Posterior vena cava (tissue), 2 donors: ENCODE measurements at regions not wholly inside any gene's neighbourhood (a gene's known extent, or its start where the extent isn't known, plus 50 kb on each side); places are given as distances from the start of the nearest gene placed in this dataset.

ENCODE experiments used
- DNase-seq: peaks from one replicate; pipeline ENCODE4 v3.0.0-alpha.2; 2020; ENCODE audit warnings: low spot score
- intact Hi-C, 2 donors: fragments of 100-400 bp; cut with DNase I; formaldehyde crosslinking; loops; one replicate each; pipeline versions ENCODE4 v1.14.1 to v1.14.2; 2022 to 2023
- donor health status: DM: yes; HTN: yes; CAD: no.
- donor health status: DM: yes; HTN: yes; CAD: no.

GRCh38 chr5:88550736-88551135 lies 282.1 kb upstream of the TMEM161B start:
- DNase-seq: no peak
- intact Hi-C loops: loop anchor here in 1 of 2 donors (1.0 kb wide), 1 partner anchor 18 kb away; no protein-coding TSS in a partner anchor

DNA sequence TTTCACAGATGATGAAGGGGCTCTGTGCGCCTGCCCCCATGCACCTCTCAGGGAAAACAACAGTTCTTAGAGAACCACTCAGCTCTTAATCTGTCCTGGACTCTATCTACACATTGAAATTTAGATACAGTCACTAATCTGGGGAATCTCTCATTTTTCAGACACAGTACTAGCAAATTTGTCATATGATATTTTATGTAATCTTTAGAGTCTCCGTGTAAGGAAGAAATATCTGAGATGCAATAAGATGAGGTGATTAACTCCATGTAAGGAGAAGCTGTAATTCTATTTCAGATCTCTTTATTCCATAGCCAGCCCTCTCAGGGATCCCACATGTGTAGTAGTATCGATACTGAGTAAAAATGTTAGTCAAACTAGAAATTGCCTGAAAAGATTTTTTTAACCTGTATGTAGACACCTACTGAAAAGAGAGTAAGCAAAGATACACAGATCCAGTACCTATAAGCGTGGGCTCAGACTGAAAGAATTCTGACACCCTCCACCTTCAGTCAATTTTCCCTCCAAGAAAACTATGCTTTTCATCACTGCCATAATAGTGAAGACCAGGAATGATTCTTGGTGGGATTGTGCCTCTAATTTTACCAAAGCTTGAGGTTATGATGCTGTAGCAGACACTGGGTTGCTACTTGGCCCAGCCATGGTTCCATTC lies 279.6 kb upstream of the TMEM161B start:
- intact Hi-C loops: no loop called here

DNA sequence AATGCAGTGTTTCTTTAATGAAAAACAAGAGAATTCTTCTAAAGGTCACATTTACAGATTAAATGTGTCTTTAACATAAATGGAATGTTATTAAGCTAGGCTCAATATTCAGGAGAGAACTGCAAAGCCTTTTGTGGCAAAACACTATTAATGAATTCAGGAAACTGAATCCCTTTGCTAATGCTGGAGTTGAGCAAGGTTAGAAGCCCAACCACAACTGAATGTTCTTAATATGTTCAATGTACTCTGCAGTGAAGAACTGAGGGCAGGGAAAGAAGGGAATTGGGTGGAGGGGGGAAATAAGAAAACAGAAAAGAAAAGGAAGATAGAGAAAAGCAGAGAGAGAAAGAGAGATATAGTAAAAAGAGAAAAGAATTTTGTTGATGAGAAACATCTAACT lies 276.7 kb upstream of the TMEM161B start:
- no peak for DNase-seq
- intact Hi-C loops: no loop called here

More for the DNA sequence above, 279.6 kb upstream of the TMEM161B start:
- no peak for DNase-seq

- intact Hi-C loops: no loop called here
- no peak for DNase-seq
These were observed 276.0 kb upstream of the TMEM161B start for GRCh38 chr5:88544671-88545070.

DNA sequence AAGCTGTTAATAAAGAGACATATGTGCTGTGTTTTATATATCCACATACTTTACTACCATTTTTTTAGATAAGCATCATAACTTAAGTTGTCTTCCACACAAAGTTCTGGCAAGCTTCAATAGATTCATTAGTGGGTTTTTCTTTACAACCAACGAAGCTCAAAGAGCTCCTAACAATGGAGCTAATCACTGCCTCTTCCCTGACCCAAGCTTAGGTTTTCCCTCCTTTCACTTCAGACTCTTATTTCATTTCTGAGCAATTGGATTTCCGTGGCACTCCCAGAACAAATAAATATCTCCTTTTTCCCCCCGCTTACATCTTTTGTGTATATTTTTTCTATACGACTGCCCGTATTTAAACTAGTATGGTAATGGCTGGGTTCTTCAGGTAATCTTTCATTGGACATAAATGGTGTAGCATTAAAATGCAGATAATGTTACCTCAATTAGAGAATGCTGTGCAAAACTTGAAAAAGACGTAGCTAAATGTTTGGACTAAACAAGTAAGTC lies 275.5 kb upstream of the TMEM161B start:
- DNase-seq: no peak
- intact Hi-C loops: no loop called here

- DNase-seq: no peak
- intact Hi-C loops: no loop called here
These were observed 274.1 kb upstream of the TMEM161B start for GRCh38 chr5:88542786-88543185.

- intact Hi-C loops: no loop called here
- DNase-seq: no peak
These were observed 271.9 kb upstream of the TMEM161B start for GRCh38 chr5:88540471-88541115.

DNA sequence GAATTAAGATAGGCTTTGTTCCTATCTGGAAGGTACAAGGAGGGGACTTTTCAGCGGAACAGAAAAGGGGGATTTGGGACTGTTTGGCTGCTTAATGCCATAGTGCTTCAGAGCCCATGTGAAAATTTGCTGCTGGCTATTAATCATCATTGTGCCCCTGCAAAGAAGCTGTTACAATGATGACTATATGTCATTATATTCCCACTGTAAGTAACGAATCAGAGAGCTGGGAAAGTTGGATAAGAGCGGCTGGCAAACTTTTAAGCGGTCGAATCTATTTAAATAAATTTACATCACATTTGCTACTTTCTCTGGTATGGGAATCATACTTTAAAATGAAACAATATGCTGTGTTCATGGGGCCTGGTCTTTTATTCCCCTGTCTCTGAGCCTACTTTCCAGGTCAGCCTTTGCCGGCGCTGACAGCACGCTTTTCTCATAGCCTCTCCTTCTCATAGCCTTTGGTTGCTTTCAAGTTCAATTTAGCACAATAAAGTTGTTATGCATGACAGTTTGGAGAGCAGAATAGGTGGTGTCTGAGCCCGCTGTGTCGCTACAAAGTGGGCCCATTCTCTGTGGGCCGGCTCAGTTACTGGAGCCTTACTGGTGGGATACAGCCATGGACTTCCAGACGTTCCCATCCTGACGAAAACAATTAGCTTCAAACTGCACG lies 271.2 kb upstream of the TMEM161B start:
- no peak for DNase-seq
- intact Hi-C loops: no loop called here

DNA sequence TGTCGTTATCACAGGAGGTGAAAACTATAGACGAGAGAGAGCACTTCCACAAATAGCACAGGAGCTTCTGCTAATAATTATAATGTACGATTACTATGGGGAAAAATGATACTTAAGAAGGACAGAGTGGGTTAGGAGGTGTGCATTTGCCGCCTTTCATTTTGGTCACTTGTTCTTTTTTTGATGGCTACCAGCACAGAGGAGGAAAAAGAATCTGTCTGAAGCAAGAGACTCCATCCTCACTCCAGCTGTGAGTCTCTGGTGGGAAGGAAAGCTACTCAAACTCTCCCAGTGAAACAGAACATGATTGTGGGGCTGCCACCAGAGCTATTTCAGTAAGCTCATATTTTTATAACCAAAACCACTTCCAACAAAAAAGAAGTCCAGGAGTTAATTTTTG lies 270.4 kb upstream of the TMEM161B start:
- DNase-seq: no peak
- intact Hi-C loops: no loop called here

DNA sequence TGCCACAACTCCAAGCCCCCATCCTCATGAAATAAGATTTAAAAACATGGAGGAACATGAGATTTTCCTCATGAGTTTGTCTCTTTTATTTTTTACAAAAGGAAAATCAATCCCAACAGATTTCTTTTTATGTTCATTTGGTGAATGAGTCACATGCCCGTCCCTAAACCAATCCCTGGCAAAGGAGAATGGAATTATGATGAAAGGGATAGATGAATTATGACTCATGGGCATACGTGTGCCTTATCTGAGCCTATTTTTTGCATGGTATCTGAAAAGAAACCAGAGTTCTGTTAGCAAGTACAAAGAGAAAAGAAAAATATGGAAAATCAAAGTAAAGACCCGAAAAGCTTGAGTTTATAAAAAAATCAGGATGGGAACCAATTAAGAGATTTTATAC lies 267.5 kb upstream of the TMEM161B start:
- no peak for DNase-seq
- intact Hi-C loops: no loop called here

GRCh38 chr5:88524941-88525340 lies 256.3 kb upstream of the TMEM161B start:
- no peak for DNase-seq
- intact Hi-C loops: no loop called here

DNA sequence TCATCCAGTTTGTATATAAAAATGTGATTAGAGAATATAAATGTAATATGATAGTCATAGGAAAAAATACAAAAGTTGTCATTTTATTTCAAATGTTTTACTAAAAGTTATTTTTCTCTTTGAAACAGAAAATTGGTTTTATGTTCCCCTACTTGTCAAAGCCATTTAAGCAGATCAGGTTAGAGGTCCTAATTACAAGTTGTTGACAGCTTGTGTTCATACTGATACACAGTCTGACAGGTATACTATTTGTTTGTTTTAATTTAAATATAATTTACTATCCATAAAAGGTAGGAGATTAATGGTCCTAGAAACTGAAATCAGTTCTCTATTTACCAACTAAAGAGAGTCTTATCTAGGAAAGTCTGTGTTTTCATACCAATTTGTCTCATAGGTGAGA lies 250.4 kb upstream of the TMEM161B start:
- no peak for DNase-seq
- intact Hi-C loops: no loop called here

DNA sequence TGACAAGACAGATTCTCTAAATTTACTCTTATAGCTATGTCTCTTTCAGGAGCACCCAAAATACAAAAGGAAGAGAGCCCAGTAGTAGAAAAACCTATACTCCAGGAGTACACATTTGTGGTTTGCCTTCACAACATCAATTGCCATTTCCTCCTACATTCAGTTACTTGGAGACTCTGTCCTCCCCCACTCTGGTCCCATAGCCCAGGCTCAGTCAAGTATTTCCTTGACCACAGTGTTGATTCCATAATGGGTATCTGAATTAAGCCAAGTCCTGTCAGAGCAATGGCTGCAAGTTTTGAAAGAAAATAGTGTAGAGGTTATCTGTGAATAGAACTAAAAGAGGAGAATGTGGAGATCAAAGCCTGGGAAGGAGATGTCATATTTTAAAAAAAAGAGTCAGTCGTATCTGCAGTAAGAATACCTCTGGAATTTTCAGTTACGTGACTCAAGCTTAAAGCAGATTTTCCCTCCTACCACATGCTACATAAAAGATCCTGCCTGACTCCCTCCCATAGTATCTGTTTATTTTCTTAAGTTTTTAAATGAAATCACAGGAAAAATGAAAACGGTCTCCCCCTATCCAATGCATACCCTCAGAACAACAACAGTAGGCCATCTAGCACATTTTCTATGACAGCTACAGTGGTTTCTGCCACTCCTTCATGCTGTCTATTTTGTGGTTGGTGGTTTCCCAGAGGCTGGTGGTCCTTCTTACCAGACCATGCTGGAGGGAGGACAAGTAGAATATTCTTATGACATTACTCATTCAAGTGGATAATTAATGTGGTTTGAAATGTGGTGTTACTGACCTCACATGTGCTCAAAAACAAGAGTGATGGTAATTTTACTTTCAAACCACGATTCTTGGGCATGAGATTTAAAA lies 249.7 kb upstream of the TMEM161B start:
- intact Hi-C loops: no loop called here
- no peak for DNase-seq

DNA sequence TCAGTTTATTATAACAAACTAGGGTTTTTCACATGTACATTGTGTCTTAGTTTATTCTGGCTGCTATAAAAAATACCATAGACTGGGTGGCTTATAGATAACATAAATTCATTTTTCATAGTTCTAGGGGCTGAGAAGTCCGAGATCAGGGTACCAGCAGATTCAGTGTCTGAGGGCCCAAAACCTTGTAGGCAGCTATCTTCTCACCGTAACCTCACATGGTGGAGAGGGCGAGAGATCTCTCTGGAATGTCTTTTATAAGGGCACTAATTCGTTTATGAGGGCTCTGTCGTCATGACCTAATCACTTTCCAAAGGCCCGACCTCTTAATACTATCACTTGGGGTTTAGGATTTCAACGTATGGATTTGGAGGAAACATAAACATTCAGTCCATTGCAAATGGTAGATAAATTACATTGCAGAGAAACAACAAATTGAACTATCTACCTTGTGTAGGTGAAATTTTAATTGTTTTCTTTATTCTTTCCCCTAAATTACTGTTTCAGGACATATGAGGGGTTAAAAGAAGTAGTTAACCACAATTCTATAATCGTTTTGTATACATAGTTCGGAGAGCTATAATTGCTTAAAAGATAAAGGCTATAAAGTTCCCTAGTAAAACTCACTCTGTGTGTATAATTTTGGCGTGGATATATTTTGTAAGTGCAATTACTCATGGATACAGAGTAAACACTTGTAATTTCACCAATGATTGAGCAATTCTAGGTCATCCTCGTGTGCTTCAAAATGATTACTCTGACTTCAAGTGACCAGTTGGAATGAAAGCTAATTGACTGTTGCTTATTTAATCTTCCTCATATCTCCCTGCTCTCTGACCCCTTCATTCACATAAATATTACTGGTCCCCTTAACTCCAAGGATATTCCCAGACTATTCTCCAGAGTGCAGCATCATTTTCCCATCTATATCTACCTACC lies 247.5 kb upstream of the TMEM161B start:
- intact Hi-C loops: no loop called here
- DNase-seq: no peak

- intact Hi-C loops: no loop called here
- no peak for DNase-seq
These were observed 246.4 kb upstream of the TMEM161B start for GRCh38 chr5:88515068-88515467.

DNA sequence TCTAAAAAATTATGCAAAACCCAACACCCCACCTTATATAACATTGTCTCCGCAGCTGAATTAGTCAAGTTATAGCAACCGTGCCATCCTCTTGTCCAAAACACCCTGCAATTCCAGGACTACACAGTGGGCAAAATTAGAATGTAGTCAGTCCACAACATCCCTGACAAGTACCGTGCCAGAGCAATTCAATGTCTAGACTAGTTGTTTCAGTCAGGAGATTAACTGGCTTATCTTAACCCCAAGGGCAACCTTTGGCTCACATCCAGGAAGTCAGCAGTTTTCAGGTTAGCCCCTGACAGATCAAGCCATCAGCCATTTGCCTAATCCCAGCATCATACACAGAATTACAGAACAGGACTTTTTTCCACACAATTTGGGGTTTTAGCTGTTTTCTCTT lies 240.8 kb upstream of the TMEM161B start:
- DNase-seq: no peak
- intact Hi-C loops: no loop called here

GRCh38 chr5:88507261-88507660 lies 238.6 kb upstream of the TMEM161B start:
- no peak for DNase-seq
- intact Hi-C loops: no loop called here

GRCh38 chr5:88503406-88503805 lies 234.8 kb upstream of the TMEM161B start:
- intact Hi-C loops: no loop called here
- no peak for DNase-seq

- intact Hi-C loops: no loop called here
- no peak for DNase-seq
These were observed 234.3 kb upstream of the TMEM161B start for GRCh38 chr5:88503041-88503345.
